CD4-positive, alpha-beta memory T cell (primary cell): ENCODE measurements at regions not wholly inside any gene's neighbourhood (a gene's known extent, or its start where the extent isn't known, plus 50 kb on each side); places are given as distances from the start of the nearest gene placed in this dataset.
"Not testable (repeated sequence)": the region's sequence is repeated elsewhere in the genome, so short reads cannot be mapped to it uniquely, and the experiment has no call there.

Source experiments
- CTCF ChIA-PET: fragments of 350-600 bp; sonication (Branson Sonifier 250); formaldehyde crosslinking; loops from one replicate; lab custom pipeline; 2021; ENCODE audit warnings: inconsistent platforms; ENCODE audit not compliant: partially characterized antibody; lab: Charles Lee
- POLR2A ChIA-PET: fragments of 350-600 bp; sonication (Branson Sonifier 250); formaldehyde crosslinking; loops from one replicate; lab custom pipeline; 2021; ENCODE audit not compliant: partially characterized antibody; lab: Charles Lee
- DNase-seq, 5 donors: peaks; one replicate each; pipeline versions ENCODE4 v3.0.0 to v3.0.0-alpha.2; 2020 to 2022; ENCODE audit warnings: mixed read lengths in 1 of 5
- H3K27ac ChIP-seq: one replicate; pipeline ENCODE4 v1.7.0; 2013; ENCODE audit warnings: low read depth, low read length
- H3K27me3 ChIP-seq: 2 replicates; pipeline ENCODE4 v1.7.0; 2013; ENCODE audit warnings: mild to moderate bottlenecking, low read length, moderate library complexity; ENCODE audit not compliant: insufficient read depth
- H3K36me3 ChIP-seq: 2 replicates; pipeline ENCODE4 v1.7.0; 2013; ENCODE audit warnings: mild to moderate bottlenecking, low read length, moderate library complexity; ENCODE audit not compliant: insufficient read depth
- H3K4me1 ChIP-seq: 2 replicates; pipeline ENCODE4 v1.7.0; 2013; ENCODE audit warnings: mild to moderate bottlenecking, low read length, moderate library complexity; ENCODE audit not compliant: insufficient read depth
- H3K4me3 ChIP-seq, 2 donors: one replicate each; pipeline ENCODE4 v1.7.0; 2013; ENCODE audit warnings: low read length in 2 of 2, mild to moderate bottlenecking in 1 of 2
- H3K9me3 ChIP-seq, 2 donors: one replicate each; pipeline ENCODE4 v1.7.0; 2013; ENCODE audit warnings: low read length in 2 of 2, control low read depth in 1 of 2; ENCODE audit not compliant: control insufficient read depth in 1 of 2
- H3K27ac Mint-ChIP-seq, 7 donors: one replicate each; pipeline ENCODE4 v1.8.0; 2020 to 2021; ENCODE audit warnings: mixed read lengths in 7 of 7, mild to moderate bottlenecking in 6 of 7, inconsistent platforms in 3 of 7, moderate library complexity in 3 of 7
- H3K27me3 Mint-ChIP-seq, 2 donors: one replicate each; pipeline ENCODE4 v1.8.0; 2020 to 2021; ENCODE audit warnings: mixed read lengths in 2 of 2
- H3K36me3 Mint-ChIP-seq, 2 donors: one replicate each; pipeline ENCODE4 v1.8.0; 2020 to 2021; ENCODE audit warnings: mixed read lengths in 2 of 2, inconsistent platforms in 1 of 2, mild to moderate bottlenecking in 1 of 2
- H3K4me1 Mint-ChIP-seq, 4 donors: one replicate each; pipeline ENCODE4 v1.8.0; 2020 to 2021; ENCODE audit warnings: mixed read lengths in 4 of 4, mild to moderate bottlenecking in 1 of 4
- H3K4me3 Mint-ChIP-seq, 8 donors: one replicate each; pipeline ENCODE4 v1.8.0; 2020 to 2021; ENCODE audit warnings: mixed read lengths in 8 of 8, mild to moderate bottlenecking in 7 of 8, moderate library complexity in 6 of 8, inconsistent platforms in 3 of 8
- H3K9me3 Mint-ChIP-seq, 8 donors: one replicate each; pipeline ENCODE4 v1.8.0; 2020 to 2021; ENCODE audit warnings: mixed read lengths in 8 of 8, mild to moderate bottlenecking in 5 of 8, inconsistent platforms in 3 of 8, moderate library complexity in 1 of 8
- intact Hi-C: fragments of 100-400 bp; cut with micrococcal nuclease; formaldehyde crosslinking; loops from one replicate; pipeline ENCODE4 v1.15.1; 2023

DNA sequence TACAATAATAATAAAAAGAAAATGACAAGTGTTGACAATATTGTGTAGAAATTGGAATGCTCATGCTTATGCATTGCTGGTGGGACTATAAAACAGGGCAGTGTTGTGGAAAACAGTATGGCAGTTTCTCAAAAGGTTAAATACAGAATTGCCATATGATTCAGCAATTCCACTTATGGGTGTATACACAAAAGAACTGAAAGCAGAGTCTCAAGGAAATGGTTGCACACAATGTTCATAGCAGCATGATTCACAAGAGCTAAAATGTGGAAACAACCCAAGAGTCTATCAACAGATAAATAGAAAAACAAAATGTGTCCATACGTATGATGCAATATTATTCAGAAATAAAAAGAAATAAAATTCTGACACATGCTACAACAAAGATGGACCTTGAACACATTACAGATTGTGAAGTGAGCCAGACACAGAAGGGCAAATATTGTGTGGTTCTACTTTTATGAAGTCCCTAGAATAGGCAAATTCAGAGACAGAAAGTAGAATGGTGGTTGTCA is 64.8 kb upstream of the GRM8 start:
- Histone ChIP-seq H3K27ac (no peak overlapping the region), H3K27me3 (no peaks in the 10 kb centered on the region), H3K9me3 (no peaks in the 10 kb centered on the region), H3K4me3 (no peak overlapping the region), H3K4me1 (peaks cover 13% of the 10 kb centered on the region), H3K36me3 (no peaks in the 10 kb centered on the region)
- no peak for DNase-seq
- no peak overlapping the region for H3K27ac Mint-ChIP-seq
- H3K4me3 Mint-ChIP-seq = no peak overlapping the region
- H3K27me3 Mint-ChIP-seq = peaks cover 2 to 4% of the 10 kb centered on the region in 2 donors
- H3K36me3 Mint-ChIP-seq = no peaks in the 10 kb centered on the region
- H3K9me3 Mint-ChIP-seq = peaks cover 0 to 10% (median 4%) of the 10 kb centered on the region in 8 donors
- ChIA-PET POLR2A (no interaction called here), CTCF (no interaction called here)
- peaks cover 7 to 18% (median 12%) of the 10 kb centered on the region in 4 donors for H3K4me1 Mint-ChIP-seq
- intact Hi-C loops = no loop called here

DNA sequence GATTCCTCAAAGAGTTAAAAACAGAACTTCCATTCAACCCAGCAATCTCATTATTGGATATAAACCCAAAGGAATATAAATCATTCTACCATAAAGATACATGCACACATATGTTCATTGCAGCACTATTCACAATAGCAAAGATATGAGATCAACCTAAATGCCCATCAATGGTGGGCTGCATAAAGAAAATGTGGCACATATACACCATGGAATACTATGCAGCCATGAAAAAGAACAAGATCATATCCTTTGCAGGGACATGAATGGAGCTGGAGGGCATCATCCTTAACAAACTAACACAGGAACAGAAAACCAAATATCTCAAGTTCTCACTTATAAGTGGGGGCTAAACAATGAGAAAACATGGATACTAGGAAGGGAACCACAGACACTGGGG is 64.1 kb upstream of the GRM8 start:
- H3K36me3 ChIP-seq, H3K4me3 Mint-ChIP-seq, DNase-seq, H3K4me3 ChIP-seq, H3K27me3 Mint-ChIP-seq, H3K27me3 ChIP-seq, H3K4me1 ChIP-seq, intact Hi-C loops, H3K27ac ChIP-seq, H3K36me3 Mint-ChIP-seq, POLR2A ChIA-PET, H3K27ac Mint-ChIP-seq, H3K9me3 ChIP-seq, CTCF ChIA-PET: not testable (repeated sequence)
- Mint-ChIP-seq H3K9me3 (peaks cover 0 to 17% (median 9%) of the 10 kb centered on the region in 8 donors), H3K4me1 (peaks cover 5 to 13% (median 7%) of the 10 kb centered on the region in 4 donors)

DNA sequence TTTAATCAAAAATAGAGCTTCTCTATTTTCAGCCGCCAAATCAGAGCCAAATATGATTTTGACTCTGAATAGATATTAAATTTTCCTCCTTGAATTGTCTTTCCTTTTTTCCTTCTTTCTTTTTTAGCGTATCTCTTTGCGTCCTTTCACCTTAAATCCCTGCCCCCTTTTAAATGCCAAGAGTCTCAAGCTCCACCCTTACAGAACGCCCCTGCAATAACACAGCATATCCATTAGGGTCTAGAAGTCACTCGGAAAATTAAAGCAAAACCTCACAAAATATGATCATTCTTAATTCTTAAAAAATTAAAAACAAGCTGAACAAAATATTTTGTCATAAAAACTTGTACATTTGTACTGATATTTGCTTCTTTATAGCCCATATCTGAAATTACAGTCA is 51.3 kb upstream of the GRM8 start:
- H3K27ac ChIP-seq = no peak overlapping the region
- H3K4me1 ChIP-seq = no peaks in the 10 kb centered on the region
- peaks cover 0 to 7% (median 3%) of the 10 kb centered on the region in 8 donors for H3K9me3 Mint-ChIP-seq
- no peaks in the 10 kb centered on the region for H3K27me3 ChIP-seq
- ChIA-PET CTCF (interaction anchor here (1.3 to 1.6 kb wide), 2 partner anchors 18 to 44 kb away, joined by 3 to 4 read pairs; no protein-coding TSS in a partner anchor), POLR2A (no interaction called here)
- intact Hi-C loops = no loop called here
- H3K27ac Mint-ChIP-seq = no peak overlapping the region
- no peak overlapping the region for H3K4me3 ChIP-seq
- no peak overlapping the region for H3K4me3 Mint-ChIP-seq
- no peaks in the 10 kb centered on the region for H3K36me3 Mint-ChIP-seq
- H3K9me3 ChIP-seq = no peaks in the 10 kb centered on the region
- no peaks in the 10 kb centered on the region for H3K4me1 Mint-ChIP-seq
- DNase-seq = no peak
- peaks cover 7% of the 10 kb centered on the region in 2 donors for H3K27me3 Mint-ChIP-seq
- H3K36me3 ChIP-seq = no peaks in the 10 kb centered on the region

DNA sequence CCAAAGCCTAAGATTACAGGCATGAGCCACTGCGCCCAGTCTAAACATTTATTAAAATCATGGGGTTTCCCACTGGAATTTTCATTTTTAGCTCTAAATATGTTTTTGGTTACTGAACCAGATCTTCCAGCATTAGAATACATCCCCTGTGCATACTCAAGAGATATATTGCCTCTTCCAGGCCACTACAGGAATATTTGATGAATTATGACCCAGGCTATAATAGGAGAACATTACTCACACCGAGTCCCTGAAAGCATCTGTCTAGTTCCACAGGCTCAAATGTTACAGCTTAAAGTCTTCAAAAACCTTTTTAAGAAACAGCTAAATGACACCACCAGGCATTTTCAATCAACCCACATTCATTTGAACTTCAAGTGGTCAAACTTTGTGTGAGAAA is 50.4 kb upstream of the GRM8 start:
- no peaks in the 10 kb centered on the region for H3K27me3 ChIP-seq
- intact Hi-C loops = no loop called here
- Mint-ChIP-seq H3K27ac (no peak overlapping the region), H3K4me1 (no peaks in the 10 kb centered on the region), H3K36me3 (no peaks in the 10 kb centered on the region), H3K27me3 (peaks cover 9 to 13% of the 10 kb centered on the region in 2 donors), H3K9me3 (peaks cover 0 to 12% (median 4%) of the 10 kb centered on the region in 8 donors), H3K4me3 (no peak overlapping the region)
- CTCF ChIA-PET = interaction anchor here (1.3 to 1.5 kb wide), 2 partner anchors 19 to 50 kb away, joined by 4 read pairs; partner anchors contain the start of gene GRM8
- DNase-seq = no peak
- H3K9me3 ChIP-seq = no peaks in the 10 kb centered on the region
- POLR2A ChIA-PET = no interaction called here
- no peaks in the 10 kb centered on the region for H3K4me1 ChIP-seq
- H3K4me3 ChIP-seq = no peak overlapping the region
- H3K36me3 ChIP-seq = no peaks in the 10 kb centered on the region
- no peak overlapping the region for H3K27ac ChIP-seq
